ENCODE measurements at regions not wholly inside any gene's neighbourhood (a gene's known extent, or its start where the extent isn't known, plus 50 kb on each side); places are given as distances from the start of the nearest gene placed in this dataset.
"Not testable (repeated sequence)": the region's sequence is repeated elsewhere in the genome, so short reads cannot be mapped to it uniquely, and the experiment has no call there.

DNA sequence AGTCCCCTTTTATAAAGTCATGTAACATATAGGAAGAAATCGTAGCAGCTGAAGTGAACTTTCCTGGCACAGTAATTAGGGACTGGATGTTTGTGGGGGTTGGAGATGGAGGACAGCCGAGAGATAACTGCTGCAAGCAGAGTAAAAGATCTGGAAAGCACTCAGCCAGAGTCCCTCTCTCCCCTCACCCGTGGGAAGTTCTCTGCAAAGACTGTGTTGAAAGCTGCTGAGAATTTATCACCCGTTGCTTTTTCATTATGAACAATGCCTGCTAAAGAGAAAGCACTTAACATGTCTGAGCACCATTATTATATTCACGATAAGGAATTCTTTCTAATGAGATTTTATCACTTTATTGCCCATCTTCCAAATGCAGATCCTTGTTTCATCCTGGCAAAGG is 248.8 kb downstream of the SHOX2 start:
- no peak for DNase-seq

DNA sequence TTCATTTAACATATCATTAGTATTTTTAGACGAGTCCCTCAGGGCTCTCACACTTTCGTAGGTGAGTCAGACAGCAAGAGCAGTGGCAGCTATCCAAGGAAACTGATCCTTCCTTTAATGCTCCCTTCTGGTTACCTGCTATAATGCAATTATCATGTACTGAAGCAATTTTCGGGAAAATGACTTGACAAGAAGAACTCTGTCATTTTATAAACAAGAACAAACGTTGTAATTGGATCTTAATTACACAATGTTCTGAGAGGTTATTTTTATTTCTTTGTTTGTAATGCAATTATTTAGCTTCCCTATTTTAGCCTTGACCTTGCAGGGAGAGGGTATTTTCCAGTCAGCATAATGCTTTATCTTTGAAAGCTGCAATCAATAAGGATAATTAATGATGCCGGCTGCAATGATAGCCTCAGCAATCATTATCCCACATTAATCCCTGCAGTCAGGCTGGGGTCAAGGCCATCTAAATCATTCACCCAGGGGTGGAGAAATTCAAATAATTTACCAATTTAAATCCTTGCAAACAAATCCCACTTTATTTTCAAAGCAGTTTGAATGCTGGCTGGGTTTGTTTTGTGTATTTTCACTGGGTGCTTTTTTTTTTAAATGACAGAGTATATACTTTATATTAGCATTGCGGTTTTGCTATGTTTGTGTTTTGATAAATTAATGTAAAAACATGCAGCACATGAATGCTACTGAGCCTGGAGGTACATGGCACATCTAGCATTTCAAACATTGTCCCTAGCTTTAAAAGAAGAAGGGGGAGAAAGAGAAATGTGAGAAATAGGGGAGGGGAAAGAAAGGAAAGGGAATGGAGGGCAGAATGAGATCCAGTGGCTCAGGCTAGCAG is 249.9 kb downstream of the SHOX2 start:
- DNase-seq: no peak

DNA sequence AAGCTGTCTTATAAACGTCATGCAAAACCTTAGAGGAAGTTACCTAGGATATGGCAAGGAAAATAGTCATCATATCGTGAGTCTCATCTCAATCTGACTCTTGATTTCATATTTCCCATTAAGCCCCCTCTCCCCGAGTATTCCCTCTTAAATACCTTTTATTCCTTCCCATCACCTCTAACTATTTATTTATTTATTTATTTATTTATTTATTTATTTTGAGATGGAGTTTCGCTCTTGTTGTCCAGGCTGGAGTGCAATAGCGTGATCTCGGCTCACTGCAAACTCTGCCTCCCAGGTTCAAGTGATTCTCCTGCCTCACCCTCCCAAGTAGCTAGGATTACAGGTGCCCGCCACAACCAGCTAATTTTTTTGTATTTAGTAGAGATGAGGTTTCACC is 260.4 kb downstream of the SHOX2 start:
- DNase-seq: not testable (repeated sequence)

DNA sequence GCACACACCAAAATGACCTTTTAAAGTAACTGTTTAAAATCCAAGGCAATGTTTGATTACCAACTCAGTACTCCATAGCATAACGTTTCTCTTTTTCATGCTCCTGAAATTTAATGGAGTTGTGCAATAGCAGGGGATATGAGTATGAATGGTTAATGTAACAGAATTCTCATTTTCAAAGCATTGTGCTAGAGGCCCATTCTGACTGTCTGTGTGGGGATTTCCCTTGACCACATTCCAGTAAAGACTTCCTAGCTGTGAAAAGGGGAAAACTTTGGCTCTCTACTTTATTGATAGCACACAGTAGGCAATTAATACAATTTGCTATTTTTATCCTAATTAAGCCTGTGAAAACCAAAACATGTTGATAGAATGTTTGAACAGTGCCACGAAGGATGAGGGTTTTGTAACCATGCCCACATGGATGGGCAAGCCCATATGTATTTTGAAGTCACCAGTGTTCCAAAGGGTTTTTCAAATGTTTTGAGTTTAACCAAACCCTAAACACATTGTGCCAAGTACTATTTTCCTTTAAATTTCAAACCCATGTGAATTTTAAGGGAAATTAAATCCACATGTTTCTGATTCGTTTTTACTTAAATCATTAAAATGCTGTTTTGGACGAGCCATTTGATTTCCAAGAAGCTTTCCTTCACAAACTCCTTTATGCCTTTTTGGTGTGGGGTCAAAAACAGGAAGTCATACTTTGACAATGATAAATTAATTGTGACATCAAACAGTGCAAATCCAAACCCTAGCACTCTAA is 261.2 kb downstream of the SHOX2 start:
- no peak for DNase-seq

DNA sequence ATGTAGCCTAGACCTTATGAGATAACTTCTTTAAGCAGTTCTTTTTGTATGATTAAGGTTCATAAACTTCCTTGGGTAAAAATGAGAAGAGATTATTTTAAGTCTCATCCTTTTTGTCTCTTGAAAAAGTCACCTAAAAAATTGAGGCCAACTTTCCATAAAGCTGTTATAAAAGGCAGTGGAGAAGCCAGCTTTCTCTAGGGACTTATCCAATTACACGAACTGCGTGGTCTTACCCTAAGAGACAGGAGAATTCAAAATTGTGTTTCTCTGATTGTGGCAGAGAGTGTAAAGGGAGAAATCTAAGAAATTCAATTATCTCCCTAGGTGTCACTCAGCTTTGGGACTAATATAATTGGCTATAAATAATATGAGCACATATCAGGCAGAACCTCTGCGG is 262.0 kb downstream of the SHOX2 start:
- no peak for DNase-seq

DNA sequence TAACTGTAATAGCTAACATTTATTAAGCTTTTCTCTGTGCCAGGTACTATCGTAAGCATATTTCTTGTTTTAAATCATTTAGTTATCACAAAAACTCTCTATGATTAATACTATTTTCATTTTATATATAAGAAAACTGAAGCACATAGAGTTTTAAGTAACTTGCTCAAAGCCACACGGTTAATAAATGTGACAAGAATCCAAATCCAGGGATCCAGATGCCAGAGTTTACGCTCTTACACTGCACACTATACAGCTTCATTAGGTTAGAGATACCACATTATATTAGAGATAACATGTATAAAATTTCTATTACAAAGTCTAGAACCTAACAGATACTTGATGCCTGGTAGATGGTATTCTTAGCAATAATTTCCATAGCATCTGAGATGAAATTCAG is 265.2 kb downstream of the SHOX2 start:
- no peak for DNase-seq

DNA sequence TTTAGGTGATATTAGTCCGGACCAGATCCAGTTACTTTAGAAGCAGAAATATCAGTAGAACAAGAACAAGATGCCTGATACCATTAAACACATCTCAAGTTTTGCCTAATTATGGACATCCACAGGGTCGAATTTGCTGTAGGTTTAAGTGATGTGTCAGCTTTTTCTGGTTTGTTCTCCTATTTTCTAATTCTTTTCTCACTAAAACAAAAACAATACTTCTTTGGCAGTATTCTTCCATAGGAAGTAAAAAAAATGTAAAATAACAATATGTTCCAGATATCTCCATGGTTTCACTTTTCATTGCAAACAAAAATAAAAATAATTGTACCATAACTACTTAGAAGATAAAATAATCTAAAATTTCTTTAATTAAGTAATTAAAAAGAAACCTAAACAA is 265.7 kb downstream of the SHOX2 start:
- DNase-seq: no peak

DNA sequence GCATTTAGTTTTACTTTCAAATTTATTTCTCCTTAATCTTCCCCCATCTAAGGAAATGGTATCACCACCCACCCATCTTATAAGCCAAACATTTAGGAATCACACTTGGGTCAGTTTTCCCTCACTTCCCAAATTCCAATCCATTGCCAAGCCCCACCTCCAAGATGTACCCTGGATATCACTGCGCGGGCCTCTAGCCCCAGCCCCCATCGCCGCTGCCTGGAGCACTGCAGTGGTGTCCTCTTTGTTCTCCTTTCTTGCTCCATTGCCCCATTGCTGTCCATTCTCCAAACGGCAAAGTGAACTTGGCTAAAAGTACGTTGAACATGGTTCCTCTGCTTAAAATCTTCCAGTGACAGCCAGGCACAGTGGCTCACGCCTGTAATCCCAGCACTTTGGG is 267.8 kb downstream of the SHOX2 start:
- no peak for DNase-seq

DNA sequence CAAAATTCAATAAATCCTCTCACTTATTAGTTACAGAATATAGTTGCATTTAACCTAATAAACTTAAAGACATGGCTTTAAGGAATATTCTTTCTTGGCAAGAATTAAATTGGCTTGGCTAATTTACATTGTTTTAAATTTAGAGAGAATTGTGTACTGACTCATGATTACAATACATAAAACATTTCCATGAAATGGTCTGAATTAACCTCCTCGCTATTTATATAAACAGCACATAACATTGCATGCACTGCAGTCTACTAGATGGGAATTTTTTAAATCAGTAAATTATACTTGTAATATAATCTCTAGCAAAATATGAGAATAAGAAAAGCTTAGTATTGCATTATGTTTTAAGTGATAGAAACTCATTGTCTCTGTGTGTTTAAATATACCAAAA is 268.9 kb downstream of the SHOX2 start:
- no peak for DNase-seq

DNA sequence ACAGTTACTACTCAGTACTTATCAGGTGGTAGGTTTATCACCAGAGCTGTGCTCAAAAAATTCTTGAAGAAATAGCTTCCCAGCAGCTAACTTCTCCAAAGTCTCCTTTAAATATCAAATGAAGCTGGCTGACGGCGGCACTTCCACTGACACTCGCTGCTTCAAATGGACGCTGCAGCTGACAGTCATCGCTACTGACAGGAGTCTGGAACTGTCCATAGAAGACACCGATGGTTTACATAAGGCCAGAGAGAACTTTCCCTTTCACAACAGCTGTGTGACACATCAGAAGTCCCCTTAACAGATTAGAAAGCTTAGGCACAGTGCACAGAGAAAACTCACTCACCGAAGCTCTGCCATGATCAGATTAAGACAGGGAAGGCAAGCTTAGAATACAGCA is 270.2 kb downstream of the SHOX2 start:
- DNase-seq: no peak

DNA sequence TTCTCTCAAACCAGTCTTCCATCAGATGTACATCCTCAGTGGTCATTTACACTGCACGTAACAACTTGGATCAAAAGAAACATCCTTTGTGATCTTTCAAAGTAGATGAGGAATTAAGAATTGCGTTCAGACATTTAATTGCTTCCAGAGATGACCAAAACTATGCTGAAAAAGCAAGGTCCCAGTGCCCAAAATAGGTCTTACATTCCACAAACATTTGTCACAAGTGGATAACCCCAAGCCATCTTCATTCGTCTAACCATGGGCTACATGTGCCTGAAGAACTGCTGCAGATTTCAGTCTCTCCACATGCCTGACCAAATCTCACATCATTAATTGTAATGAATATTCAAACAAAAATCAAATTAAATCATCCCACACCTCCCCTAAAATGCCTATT is 273.6 kb downstream of the SHOX2 start:
- no peak for DNase-seq

DNA sequence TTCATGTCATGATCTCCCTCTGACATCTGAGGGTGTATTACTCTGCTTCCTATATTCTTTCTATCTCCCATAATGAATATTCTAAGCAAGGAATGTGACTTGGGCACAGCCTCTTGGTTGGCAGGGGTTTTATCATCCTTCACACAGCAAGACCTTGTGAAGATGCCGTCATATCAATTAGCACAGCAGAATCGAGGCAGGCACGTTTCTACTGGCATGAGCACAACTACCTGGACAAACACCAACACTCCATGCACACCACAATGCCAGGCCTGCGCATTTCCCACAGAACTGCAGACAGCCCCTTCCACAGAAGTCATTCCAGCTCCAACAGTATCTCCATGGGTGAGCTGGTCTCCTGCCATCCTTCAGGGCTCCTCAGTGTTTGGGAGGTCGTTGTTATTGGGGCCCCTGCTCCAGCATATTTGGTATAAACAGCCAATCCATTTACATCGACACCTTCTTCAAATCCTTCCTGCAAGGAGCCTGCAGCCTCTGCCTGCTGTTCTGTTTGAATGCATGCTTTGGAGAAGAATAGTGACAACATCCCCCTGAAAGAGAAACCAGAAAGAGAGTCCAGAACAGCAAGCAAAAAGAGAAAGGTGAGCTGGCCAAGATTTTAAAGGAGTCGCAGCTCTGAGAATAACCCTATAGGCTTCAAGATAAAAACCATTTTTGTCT is 275.5 kb downstream of the SHOX2 start:
- no peak for DNase-seq

DNA sequence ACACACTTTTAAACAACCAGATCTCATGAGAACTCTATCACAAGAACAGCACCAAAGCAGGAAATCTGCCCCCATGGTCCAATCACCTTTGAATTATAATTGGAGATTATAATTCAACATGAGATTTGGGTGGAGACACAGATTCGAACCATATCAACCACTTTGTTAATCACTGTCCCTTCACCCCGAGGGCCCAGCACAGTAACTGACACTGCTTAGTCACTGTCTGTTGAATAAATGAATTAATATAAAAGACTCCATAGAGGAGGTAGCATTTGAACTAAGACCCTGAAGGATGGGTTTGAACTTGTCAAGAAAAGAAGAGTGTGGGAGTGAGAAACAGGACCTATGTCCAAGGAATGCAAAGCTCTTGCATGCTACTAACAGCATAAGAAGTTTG is 276.4 kb downstream of the SHOX2 start:
- DNase-seq: no peak

DNA sequence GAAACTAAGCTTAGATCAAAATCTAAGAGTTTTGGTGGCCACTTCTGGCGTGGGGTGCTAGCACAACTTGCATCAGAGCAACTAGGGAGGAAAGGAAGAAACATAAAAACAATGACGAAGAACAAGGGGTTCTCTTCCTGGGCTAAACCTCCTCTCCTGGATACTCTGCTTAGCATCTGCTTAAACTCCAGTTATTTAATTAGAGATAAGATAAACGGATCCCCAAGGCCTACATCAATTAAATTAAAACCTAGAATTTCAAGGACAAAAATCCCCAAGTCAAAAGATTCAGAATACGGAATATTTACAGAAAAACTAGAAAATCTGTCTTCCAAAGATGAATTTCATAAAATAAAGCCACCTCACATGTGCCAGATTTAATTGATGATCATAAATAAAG is 281.9 kb downstream of the SHOX2 start:
- no peak for DNase-seq

DNA sequence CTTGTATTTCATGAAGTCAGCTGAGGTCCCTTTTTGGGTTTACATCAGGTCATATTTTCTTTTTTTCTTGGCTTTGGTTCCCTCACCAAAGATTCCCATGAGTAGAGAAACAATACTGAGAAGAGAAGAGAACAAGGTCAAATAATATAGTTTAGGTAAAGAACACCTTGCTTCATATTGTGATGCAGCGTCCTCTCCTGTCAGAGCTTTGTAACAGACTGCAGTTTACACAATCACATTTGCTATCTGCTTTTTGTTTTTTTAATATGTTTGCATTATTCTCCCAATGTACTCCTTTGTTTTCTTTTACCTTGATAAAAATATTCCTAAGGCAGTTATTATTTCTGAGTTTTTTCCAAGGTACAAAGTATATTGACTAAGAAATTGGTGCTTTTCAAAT is 283.2 kb downstream of the SHOX2 start:
- DNase-seq: no peak

DNA sequence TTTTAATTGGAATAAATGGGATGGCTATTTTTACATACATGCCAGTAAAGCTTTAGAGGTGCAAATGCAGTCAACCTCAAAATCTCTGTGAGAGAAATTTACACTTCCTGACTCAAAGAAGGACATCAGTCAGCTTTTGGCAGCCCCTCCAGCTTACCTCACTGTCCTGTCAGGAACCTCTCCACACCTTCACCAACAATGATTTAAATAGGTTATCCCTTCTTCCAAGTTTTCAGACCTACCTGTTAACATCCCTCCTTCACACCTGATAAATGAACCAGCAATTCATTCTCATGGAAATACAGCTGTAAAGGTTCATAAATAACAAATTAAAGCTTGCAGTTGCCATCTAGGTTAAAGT is 286.1 kb downstream of the SHOX2 start:
- no peak for DNase-seq

DNA sequence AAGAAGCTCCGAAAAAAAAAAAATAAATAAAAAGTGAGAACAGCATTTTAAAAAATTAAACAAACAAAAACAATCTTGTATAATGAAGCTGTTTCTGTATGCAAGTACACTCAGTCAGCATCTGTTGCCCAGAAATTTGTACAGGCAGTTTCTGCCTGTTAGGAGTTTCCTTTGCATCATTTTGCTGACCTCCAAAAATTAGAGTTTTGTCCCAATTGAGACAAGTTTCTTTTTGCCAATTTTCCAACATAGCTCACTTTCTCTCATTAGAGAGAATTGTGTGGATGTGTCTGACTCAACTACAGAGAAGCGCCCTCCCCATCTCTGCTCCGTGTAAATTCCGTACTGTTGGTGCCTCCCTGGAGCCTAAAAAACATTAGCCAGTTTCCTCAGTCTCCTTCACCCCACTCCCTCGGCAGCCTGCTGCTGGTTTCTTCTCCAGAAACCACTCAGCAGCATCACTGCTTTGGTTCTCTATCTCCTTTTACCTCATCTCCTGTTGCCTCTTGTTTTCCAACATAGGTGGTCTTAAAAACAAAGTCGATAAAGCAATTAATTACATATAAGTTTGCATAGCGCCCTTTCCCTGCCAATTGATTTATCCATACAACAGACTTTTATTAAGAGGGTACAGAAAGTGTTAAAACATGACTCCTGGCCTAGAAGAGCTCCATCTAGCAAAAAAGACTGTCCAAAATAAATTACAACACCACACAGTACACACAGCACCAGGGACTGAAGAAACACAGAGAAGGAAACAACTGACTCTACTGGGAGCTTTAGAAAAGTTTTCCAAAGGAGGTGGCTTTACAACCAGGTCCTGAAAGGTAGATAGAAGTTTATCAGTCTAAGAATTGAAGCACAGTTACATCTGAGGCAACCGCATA is 286.7 kb downstream of the SHOX2 start:
- DNase-seq: peak in 1 of 56 donors; percentile 1

DNA sequence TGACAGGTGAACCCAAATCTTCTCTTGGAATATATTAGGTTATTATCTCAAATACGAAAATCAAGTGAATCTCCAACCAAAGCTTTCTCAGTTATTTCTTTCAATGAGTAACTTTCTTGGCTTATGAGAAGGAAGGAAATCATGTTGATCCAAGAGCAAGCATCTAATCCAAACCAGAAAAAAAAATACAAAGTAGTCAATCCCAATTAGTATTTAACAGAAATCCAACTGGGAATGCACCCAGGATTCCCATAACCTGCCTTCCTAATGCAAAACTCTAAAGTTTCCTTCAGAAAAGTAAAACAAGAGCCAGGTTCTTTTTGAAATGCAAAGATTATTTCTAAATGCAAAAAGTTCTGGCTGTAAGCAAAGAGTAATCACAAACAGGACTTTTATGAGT is 289.3 kb downstream of the SHOX2 start:
- no peak for DNase-seq

DNA sequence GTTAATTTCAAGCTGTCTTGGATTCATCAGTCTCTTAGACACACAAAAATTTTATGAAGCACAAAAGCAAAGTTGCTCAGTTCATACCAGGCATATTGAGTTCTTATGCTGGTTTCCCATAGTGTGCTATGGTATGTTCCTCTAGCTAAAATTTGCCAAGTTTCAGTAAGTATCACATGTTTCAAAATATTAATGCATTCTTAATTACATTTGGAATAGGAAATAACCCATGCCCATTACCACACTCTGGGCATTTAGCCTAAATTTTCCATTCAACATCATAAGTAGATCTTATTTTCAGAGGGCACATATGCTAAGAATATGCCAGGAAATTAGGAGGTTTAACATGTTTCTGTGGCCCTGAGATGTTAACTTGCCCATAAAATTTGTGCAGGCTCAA is 289.9 kb downstream of the SHOX2 start:
- DNase-seq: no peak

DNA sequence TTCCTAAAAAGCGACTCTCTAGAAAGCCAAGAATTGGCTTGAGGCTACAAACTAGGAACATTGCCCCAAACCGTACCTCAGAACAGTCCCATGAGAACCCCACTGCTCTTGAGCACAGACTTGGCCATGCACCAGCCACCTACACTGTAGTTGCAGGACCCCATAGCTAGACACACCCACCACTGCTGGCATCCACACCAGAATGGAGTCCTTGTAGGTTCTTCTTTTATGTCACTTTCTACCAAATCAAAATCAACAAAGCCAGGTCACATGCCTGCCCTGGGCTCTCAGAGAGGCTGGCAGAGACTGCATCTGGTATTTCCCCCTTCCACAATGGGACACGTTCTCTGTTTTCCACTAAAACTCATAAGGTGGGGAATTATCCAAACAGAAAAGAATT is 290.5 kb downstream of the SHOX2 start:
- no peak for DNase-seq

DNA sequence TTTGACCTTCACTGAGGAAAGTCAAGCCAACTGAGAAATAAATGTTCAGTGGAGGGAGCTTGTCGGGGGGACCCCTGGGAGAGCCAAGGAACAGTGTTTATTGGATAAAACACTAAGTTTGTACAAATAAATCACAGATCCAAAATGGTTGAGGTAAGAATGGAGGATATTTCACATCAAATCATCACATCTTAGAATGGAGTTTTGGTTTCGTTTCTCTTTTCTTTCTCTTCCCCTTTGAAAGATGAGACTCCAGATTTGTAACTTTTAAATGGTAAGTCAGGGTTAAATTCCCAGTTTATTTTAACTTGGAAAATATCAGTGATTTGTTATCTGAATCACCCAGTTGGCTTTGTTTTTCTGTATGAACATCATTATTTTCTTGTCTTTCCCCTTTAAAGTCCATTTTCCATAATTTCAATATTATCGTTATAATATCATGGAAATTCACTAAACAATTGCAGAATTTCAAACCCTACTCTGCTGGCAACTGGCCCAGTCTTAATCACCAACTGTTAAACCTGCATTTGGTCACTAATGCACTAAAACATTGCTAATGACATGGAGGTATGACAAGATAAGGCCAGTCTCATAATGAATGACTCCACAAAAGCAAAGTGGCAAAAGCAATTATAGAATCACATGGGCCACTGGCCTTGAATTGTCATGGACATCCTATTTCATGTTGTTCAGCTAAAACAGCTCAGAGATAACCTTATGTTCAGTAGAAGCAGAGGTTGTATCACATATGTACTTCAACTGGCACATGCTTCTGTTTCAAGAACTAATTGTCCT is 295.1 kb downstream of the SHOX2 start:
- DNase-seq: no peak

Measured in amygdala (tissue), 56 donors.